GM21447 (cell line): ENCODE measurements at regions not wholly inside any gene's neighbourhood (a gene's known extent, or its start where the extent isn't known, plus 50 kb on each side); places are given as distances from the start of the nearest gene placed in this dataset.
A peak's percentile ranks its signal among the peaks of the same experiment; 100 is the strongest.

Experiments
- ATAC-seq: cut with Tn5 transposase; IDR thresholded peaks from one replicate; pipeline ENCODE4 v1.9.1; 2021; ENCODE audit not compliant: unreplicated experiment

DNA sequence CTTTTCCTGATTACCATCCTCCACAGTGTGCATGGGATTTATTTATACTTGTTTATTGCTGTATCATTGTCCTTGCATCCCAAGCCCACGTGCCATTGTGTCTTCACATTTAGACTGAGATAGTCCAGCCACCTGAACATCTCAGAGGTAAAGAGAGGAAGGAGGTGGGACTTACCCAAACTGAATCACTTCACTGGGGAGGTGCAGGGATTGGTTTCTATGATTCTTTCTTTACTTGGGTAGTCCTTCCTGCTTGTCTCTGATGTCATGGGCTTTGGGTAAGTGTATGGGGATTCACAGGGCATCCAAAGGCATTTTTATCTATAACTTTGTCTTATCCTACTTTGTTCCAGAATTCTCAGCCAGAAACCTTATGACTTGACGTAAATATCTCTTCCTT lies 141.5 kb upstream of the UMPS start:
- ATAC-seq: no peak

DNA sequence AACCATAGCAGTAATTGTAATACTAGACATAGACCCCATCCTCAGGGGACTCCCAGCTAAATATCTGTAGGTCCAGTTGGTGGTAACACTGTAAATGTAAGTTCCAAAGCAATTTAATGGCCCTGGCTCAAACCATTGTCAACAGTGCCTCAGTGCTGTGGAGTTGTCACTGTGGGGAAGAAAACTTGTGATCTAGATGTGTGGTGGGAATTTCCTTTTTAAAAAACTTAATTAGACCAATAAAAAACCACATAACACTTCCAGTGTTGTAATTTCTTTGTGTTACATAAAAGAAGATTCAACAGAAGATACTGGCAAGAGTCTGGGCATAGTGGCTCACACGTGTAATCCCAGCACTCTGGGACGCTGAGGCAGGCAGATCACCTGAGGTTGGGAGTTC lies 138.6 kb upstream of the UMPS start:
- ATAC-seq: no peak

DNA sequence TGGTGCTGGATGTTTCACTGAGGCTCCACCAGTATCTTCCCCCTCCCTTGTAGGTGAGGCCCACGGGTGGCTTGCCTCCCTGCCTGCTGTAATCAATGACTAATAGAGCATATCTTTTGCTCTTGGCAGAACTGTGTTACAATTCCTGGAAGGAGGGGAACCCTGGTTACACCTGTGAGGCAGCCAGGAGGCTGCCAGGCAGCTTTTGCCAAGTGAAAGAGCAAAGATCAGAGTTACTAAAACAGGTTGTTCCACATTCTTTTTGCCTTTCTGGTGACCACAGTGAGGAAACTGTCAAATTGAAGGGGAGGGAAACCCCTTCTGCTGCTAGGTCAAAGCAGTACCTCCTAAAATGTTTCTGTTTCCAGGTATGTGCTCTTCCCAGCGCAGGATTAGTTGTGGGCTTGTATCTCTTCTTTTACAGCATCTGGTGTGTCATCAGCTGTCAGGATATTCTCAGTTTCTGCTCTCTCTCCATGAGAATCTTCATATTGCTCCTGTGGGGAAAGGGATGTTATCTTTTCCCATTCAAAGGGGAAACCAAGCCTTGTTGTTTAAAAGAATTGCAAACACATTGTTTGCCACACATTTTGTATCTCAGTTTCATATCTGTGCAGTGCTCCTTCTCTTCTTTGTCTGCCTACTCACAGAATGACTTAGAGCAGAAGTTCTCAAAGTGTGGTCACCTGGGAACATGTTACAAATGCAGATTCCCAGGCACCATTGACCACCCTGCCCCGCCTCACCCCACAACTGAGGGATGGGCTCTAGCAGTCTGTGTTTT lies 137.4 kb upstream of the UMPS start:
- peak; percentile 85 for ATAC-seq

DNA sequence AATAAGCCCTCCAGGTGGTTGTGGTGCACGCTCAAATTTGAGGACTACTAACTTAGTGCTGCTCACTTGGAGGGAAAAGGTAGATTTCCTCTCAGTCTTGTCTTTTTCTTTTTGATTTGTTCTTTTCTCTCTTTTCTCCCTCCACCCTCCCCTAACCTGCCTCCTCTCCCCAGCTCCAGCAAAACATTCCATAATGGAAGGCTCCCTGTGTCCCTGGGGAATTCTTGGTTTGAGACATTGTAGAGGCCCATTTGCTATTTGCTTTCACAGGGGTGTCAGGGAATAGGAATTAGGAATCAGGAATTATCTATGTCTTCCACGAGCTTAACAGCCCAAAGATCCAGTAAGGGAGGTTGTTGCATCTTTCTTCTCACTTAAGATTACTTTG lies 136.8 kb upstream of the UMPS start:
- ATAC-seq: no peak

DNA sequence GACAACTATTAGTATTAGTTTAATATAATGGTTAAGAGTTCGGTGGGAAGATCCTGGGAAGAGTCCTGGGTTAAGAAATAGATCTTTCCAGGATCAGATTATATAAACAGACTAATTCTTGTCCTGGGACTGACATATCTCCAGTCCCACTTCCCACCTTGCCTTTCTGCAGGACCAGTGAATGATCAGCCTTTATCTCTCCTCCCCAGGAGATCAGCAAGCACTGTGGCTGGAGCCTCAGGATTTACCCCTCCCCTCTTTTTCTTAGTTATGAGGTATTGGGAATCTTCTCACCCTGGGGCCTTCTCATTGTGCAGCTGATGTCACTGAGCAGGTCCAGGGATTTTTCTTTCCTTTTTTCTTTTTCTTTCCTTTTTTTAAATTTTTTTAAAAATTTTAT lies 135.7 kb upstream of the UMPS start:
- ATAC-seq: no peak

DNA sequence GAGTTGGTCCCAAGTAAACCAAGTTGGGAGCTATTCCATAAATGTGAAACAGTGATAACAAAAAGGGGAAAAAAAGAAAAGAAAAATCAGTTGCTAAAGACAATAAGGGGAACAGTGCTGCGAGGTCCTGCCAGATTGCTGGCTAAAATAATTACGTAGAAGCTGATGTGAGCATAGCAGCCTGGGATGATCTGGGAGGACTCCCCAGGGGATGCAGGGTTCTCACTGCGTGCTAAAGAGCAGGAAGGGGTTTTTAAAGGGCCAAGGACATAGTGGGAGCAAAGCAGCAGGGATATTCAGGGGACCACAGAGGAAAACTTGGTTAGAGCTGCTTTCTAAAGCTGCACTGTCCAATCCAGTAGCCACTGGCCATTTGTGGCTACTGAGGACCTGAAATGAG lies 133.0 kb upstream of the UMPS start:
- ATAC-seq: no peak

DNA sequence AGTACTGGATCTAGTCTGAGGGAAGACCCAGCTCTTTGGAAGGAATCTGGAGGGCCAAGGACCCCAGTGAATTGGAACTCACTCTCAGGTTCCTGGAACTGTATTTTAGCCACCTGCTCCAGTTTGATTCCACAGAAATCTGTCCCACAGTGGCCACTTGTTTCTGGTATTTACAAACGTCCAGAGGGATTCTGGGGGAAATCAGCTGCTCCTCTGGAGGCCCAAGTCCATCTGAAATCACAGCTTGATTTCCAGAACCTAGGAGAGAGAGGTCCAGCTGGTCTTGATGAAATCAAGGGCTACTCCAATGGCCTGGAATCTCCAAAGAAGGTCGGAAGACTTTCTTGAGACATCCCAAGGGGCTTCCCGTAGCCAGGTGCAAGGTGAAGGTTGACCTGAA lies 132.3 kb upstream of the UMPS start:
- ATAC-seq: no peak

DNA sequence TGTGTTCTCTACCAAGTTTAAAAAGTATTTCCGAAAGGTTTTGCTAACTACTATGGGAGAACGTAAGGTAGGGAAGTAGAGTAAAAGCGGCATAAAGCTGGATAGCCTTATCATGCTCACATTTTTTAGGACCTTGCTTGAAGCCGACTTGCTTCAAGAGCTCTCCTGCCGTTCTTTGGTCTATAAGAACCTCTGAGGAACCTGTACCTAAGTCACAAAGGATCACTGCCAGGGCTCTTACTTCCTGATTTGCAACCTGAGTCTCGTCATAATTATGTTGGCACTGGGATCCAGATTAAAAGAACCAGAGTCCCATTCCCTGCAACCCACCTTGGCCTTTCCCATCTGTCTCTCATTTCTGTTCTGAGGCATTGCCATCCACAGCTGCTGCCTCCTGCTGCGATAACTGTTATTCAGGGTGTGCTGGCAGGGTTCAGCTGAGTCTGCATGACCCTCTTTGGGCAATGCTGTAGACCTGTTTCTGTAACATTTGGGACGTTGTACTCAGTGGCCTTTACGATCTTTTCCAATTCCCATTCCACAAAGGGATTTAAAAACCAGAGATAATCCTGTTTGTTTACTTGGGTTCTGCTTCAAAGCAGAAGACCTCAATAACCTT lies 131.0 kb upstream of the UMPS start:
- no peak for ATAC-seq

DNA sequence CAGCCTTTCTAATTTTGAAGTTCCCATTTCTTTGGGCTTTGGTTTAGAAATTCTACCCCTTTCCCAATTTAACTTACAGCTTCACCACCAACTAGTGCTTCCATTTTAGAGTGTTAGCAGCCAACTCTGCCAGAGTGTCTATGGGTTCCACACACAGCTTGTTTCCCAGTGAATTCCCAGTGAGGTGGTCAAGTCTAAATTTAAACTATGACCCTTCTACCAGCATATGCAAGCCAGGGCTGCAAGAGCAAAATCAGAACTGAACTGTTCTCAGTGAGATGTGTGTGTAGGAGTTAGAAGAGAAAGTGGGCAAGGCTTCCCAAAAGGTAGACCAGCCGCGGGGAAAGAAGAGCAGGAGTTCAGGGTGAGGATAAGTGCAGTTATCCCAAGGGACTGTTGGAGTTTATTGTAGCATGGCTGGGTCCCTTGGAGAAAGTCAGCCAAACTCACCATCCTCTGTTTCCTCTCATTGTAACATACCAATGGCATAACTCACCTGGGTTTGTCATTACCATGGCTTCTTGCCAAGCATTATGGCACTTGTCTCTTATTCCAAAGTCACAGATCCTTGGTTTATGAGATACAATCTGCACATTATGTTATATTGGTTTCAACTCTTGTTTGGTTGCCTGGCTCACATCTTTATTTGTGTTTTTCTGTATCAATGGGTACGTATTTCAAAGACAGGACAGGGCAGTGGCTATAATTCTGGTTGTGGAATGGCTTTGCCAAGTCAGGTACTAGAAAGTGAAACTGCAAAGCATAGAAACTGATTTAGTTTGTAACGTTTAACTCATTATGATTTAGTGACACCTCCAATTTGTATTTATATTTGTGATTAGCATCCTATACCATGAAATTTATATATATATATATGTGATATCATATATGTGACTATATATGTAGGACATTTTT lies 130.2 kb upstream of the UMPS start:
- no peak for ATAC-seq

DNA sequence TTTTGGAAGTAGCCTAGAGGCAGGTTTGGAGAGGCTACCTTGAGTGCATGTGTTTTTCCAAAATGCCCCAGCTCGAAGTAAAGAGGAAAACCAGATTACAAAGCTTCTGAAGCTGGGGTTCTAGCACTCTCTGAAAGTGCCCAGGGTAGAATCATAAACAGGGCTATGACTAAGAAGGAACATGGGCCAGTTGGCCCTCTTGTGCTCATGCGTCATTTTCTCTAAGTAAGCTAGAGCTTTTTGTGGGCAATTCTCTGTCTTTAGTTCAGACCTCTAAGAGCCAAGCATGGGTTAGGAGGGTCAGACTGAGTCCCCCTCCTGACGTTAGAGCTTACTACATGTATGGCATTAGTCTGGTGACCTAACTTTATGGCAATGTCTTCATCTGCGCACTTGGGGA lies 129.5 kb upstream of the UMPS start:
- ATAC-seq: no peak

DNA sequence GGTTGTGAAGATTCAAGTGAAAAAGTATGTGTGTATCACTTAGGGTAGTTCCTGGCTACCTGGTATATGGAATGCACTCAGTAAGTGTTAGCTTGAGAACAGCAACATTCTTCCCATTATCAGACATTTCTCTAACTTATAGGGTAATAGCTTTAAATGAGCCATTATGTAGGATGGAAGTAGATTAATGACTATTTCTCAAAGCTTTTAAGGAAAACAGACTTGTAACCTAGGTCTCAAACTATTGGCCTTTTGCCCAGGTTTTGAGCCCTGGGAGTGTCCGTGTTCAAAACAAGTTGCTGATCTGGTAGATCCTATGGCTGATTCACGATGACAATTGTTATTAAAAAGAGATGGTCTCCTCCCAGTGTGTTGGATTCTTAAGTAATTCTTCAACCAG lies 129.1 kb upstream of the UMPS start:
- no peak for ATAC-seq

DNA sequence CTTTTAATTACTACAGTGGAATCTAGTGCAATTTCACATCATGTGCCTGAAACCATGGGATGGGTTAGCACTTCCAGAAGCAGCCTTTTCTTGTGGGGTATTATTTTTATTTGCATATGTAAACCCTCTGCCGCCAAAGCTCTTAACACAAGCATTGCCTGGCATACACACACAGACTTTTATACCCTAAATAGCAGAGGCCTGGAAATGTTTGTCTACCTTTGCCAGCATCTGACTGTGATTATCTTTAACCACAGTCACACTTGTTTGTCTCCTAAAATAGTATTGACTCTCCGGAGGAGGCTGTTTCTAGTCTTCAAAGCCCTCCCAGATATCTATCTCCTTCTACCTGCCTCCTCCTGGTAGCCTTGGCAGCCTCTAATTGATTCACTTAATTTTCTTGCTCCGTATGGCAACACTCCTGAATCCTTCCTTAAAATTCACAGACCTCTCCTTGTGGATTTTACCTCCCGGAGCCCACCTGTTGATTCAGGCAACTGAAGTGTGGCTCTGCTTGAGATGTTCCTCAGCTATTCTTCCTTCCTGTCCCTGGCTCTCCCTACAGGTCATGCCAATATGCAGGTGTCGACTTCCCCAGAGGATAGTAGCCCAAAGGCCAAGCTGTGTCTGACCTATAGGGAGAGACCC lies 127.1 kb upstream of the UMPS start:
- ATAC-seq: no peak

DNA sequence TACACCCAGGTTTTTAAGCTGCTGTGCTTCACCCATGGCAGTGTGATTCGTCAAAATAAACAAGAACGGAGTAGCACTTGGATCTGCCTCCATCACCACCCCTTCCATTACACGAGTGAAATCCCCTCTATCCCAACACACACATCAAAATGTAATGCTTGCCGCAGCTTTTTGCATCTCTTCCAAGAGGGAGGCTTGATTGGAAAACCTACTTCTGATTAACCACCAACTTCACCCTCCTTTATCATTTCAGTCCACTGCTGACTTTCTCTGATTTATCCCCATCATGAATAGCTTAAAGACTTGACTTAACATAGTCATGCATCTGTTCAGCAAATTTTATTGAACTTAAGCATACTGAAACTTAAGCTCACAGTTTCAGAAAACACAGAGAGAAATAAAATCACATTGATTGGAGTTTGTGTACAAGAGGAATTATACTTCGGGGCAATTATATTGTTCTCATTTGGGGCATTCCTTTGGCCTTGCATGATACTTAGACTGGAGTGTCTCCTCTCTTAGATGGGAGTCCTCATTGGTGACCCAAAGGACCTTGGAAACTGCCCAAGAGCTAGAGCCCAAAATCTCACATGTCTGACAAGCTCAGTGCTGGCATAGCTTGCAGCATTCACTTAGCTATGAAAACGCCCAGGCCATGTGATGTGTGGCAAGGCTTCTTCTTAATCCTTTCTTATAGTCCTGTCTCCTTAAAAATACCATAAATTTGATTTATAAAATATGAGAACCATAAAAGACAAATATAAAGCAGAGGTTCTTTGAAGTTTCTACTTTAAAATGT lies 124.3 kb upstream of the UMPS start:
- ATAC-seq: no peak

DNA sequence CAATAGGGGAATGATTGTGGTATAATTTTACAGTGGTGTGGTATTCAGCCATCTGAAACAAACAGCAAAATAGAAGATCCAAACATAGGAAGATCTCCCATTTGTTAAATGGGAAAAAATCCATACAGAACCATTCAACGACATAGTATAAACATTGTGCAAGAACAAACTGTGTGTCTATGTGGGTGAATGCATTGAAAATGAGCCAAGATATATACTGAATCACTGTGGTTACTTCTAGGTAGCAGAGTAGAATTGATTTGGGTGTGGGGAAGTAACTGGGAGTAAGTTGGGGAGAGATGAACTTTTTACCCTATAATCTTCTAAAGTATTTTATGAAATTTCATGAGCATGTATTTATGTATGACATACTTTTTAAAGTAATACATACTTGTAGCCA lies 123.1 kb upstream of the UMPS start:
- no peak for ATAC-seq

DNA sequence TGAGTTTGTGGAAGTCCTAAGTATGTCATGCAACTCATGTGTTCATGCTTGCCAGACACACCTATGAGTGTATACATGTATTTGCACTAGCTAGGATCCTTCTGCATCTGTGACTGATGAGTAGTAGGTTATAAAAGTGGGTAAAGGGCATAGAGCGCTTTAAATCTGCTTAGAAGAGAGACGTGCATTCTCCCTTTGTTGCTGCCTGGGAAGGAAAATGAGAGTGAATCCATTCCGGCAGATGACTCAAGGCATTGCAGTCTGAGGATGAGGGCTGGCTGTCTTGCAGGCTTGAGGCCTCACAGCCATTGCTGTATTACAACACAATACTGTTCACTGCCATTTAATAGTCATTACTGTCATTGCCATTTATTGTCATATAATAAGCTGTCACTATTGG lies 120.8 kb upstream of the UMPS start:
- ATAC-seq: no peak

DNA sequence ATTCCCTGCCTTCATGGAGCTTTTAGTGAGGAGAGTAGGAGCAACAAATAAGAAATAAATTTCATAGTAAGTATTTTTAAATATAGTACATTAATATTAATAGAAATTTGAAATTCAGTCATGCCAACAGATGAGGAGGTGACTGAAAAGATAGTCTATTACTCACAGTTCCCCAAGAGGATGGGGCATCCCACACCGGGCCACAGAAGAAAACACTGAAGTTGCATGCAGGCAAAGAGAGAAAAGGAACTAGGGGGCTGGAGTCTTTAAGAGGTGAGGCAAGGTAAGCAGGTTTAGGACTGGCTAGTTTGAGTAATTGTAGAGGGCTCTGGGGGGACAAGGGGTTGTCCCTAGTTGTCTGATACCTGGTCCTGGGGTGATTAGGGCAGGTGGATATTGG lies 120.1 kb upstream of the UMPS start:
- ATAC-seq: no peak

DNA sequence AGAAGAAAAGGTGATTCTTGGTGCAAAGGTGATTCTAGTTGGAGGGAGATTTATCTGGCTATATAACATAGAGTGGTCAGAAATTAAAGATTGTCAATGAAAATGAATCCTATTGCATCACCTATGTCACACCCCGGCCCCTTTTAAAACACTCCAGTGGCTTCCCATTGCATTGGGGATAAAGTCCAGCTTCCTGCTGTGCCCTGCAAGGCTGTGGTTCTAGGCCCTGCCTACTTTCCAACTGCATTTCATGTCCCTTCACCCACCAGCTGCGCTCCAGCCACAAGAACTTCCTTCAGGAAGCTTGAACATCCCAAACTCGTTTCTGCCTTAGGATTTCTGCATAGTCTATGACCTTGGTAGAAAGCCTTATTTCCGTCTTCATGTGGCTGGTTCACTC lies 118.7 kb upstream of the UMPS start:
- no peak for ATAC-seq

DNA sequence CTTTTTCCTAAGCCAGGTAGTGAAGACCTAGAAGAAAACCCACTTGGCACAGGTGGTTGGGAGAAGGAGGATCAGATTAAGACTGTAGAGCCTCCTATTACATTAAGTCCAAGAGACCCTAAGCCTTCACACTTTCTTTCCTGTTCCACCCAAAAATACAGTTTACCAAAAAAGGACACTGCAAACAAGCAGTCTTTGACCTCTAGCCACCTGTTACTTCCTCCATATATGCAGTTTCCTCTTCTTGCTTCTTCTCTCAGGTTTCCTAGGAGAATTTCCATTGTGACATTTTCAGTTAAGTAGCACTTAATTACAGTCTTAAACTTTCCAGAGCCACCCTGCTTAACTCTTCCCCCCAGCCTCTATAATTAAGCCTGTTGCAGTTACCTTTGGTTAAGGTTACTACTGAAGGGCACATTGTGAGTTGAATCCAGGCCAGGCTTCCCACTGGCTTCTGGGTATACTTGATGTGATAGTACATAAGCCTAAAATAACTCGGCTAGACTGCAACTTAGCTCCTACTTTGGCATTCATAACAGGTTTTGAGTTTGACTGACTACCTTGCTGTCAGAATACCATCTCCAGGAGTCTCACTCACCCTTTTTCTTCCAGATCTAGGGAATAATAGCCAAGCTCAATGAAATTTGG lies 114.2 kb upstream of the UMPS start:
- ATAC-seq: no peak

DNA sequence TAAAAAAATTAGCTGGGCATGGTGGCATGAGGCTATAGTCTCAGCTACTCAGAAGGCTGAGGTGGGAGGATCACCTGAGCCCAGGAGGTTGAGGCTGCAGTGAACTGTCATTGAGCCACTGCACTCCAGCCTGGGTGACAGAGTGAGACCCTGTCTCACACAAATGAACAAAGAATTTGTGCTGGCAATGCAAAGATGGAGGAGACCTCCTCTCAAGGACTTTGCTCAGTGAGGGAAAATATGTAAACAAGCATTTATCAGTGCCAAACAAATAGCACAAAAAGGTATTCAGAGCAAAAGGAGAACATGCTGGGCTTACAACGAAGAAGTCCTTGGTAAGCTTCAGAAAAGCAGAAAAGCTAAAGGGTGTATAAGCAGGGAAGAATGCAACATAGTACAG lies 113.1 kb upstream of the UMPS start:
- ATAC-seq: no peak
